UCSD-AML1 (cell line): ENCODE measurements at regions not wholly inside any gene's neighbourhood (a gene's known extent, or its start where the extent isn't known, plus 50 kb on each side); places are given as distances from the start of the nearest gene placed in this dataset.

Experiments used
- DNase-seq: peaks from one replicate; lab custom pipeline; 2025; ENCODE audit not compliant: unreplicated experiment; lab: John Stamatoyannopoulos, UW

GRCh38 chr10:43963379-43963778 lies 314.7 kb upstream of the ZNF32 start:
- DNase-seq: no peak

DNA sequence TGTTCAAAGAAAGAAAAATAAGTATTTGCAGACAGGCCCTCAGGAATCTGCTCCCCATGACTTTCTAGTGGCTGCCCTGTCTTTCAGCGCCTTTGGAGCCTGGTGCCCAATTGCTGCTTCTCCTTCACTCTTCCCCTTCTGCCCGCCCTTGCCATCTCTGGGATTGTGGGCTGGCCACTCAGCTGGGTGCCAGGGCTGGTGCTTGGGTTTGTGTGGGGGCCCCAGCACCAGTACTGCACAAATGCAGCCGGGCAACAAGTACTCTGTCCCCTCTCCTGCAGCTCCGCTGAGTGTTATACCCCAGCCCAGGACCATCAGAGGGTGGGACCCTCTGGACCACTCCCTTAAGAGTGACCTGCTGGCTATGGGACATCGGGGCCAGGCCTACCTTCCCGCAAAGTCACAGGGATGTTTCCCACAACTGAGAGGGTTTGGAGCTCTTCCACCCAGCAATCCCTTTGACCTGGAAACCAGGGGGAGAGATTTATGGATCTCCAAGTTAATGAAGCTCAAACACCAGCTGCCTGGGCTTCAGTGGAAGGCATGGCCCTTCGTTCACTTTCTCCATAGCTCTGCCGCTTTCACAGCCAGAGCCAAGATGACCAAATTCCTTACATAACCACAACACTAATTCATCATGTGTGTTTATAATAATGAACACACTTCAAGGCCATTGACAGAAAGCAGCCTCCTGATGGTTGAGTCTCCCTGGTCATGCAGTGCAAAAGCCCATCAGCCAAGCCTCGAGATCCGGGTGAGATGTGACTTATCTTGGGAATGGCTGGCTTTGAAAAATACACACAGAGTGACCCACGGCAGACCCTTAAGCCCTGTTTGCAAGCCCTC lies 313.9 kb upstream of the ZNF32 start:
- DNase-seq: no peak

GRCh38 chr10:43961523-43962345 lies 313.1 kb upstream of the ZNF32 start:
- no peak for DNase-seq

GRCh38 chr10:43960981-43961380 lies 312.3 kb upstream of the ZNF32 start:
- DNase-seq: no peak

DNA sequence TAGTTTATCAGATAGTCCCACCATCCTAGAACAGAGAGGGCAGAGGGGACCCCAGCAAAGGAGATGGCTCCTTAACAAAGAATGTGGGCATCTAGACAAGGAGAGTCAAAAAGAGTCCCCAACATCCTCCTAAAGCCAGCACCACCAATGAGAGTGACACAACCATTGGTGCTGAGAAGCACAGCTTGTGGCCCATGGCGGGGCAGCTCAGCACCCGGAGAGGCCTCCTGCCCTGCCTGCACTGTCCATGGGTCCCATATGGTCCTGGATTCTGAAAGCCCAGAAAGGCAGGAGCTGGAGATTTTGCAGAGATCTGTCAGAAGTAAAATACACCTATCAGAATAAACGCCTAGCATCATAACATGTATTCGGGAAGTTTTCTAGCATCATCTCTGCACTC lies 311.8 kb upstream of the ZNF32 start:
- DNase-seq: no peak

DNA sequence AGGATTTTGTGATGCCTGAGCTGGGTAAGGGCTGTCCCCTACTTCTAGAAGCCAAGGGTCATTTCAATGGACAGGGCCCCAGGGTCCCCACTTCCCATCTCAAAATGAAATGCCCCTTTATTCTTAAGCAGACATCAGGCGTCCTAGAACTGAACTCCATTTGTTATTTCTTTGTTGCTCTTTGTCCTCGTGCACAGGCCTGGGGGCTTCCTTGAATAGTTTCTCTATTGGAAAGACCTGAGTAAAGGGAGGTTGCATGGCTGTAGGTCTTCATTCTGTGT lies 311.4 kb upstream of the ZNF32 start:
- DNase-seq: no peak

DNA sequence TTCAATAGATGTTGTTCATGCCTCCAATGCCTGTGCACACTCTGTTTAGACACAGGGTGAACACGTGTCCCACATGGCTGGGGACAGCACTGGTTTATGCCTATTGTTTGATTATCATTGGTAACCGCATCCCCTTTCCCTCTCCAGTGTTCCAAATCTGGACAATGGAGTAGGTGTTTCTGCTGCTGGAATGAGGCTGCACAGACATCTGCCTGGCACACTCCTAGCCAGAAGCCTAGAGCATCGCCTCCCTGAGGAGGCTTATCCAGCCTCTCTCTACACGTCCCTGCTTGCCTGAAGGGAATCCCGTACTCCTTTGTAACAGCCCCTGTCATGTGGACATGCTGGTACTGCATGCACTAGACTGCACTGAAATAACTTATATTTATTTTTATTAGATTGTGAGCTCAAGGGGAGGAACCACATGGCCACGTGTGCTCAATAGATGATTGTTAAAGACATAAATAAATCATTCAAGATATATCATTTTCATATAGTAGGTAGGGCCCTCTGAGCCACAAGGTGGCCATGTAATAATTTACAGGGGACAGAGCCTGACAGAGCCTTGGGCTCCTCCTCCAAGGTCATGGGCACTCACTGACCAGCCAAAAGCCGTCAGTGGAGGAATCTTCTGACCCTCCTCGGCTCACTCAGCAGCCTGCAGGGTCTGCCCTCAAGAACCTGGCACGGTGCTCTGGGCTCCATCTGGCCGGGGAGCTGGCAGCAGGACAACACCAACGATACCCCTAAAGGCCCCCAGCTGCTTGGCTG lies 310.9 kb upstream of the ZNF32 start:
- DNase-seq: no peak

DNA sequence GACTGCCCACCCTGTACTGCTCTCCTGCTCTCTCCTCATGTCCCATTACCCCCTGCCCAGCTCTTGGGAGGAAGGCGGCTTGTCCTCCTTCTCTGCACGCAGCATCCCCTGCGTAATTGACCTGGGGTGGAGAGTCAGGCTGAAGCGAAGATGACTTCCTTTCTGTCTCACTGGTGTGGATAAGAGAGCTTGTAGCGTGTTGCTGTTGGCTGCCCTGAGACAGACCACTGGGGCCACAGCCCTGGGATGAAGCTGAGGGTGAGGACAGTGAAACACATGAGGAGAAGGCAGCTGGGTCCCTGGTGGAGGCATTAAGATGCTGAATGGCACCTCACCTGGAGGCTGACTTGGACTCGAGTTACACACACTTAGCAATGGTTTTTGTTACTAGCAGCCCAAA lies 310.3 kb upstream of the ZNF32 start:
- DNase-seq: no peak

- no peak for DNase-seq
These were observed 309.4 kb upstream of the ZNF32 start for GRCh38 chr10:43958071-43958432.

- DNase-seq: no peak
These were observed 308.8 kb upstream of the ZNF32 start for GRCh38 chr10:43957267-43958070.

GRCh38 chr10:43955978-43956377 lies 307.3 kb upstream of the ZNF32 start:
- DNase-seq: no peak

DNA sequence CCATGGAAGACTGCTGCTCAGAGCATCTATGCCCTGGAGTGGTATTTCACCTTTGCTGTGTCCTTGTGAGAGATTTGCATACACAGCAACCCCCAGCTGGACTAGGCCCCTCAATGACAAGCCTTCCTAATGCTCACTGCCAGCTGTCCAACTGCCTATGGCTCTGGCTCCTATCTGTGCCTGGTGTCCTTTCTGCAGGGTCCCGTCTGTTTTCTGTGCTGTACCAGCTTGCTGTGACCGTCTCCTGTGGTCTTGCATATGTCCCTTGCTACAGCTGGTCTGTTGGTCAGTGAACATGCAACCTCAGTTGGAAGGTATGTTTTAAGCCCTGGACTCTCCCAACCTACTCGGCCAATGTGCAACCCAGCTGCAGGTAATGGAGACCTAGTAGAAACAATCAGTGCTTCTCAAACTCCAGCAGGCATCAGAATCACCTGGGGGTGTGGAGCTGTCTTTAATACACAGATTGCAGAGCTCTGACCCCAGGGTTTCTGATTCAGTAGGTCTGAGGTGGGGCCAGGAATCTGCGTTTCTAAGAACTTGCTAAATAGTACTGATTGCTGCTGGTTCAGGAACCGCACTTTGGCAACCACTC lies 306.4 kb upstream of the ZNF32 start:
- no peak for DNase-seq

- no peak for DNase-seq
These were observed 305.0 kb upstream of the ZNF32 start for GRCh38 chr10:43953672-43954071.

GRCh38 chr10:43952760-43953159 lies 304.1 kb upstream of the ZNF32 start:
- no peak for DNase-seq

DNA sequence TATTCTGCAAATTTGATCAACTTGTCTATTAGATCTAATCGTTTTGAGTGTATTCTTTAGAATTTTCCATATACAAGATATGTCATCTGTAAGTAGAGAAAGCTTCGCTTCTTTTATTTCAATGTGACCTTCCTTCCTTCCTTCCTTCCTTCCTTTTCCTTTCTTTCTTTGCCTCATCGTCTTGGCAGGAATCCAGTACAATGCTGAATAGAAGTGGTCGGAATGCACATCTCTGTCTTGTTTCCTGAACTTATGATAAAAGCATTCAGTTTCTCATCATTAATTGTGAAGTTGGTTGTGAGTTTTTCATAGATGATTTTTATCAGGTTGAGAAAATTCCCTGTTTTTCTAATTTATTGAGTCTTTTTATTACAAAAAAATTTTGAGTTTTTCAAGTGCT lies 300.7 kb upstream of the ZNF32 start:
- no peak for DNase-seq

- no peak for DNase-seq
These were observed 297.8 kb upstream of the ZNF32 start for GRCh38 chr10:43946445-43946844.

DNA sequence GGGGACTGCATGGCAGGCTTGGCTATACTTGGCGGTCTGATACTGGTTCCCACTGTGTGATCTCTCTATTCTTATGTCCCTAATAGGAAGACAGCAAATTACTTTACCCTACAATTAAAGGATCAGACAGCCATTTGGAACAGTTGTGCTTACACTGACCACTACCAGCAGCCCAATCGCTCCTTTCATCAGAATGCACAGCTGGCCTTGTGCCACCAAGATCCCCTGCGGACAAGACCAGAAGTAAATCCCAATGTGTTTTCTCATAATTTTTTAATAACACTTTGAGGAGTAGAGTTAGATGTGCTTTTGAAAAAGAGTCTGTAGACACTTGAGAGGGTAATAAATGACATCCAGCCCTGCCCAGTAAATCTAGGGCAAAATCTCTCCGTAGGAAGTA lies 297.2 kb upstream of the ZNF32 start:
- DNase-seq: no peak

- no peak for DNase-seq
These were observed 296.5 kb upstream of the ZNF32 start for GRCh38 chr10:43945094-43945730.

DNA sequence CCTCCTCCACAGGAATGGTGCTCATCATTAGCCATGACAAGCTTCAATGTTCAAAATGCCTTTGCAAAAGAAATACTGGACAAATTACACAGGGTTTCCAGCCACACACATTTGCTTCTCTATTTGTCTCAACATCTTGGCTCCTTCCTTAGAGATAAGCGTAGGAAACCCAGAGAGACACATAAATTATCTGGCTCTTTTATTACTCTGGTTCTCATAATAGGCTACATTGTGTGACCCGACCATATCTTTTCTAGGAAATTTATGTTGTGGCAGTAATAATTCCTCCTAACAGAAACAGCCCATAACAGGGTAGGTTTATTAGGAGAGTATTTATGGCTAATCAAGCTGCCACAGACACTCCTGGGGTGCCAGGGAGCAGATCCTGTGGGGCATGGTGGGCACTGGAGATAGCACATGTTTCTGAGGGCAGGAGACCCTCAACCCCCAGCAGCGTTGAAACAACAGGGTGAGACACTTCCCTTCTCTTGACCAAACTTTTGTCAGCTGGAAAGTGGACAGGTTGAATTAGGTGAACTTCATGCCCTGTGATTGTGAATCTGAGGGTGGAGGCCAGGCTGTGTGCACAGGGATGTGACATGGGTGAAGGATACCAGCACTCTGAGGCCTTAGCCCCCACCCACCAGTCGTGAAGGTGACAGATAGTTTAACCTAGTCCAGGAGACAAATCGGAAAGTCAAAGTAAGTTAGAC lies 295.9 kb upstream of the ZNF32 start:
- DNase-seq: no peak
